A549 (cell line): ENCODE measurements at regions not wholly inside any gene's neighbourhood (a gene's known extent, or its start where the extent isn't known, plus 50 kb on each side); places are given as distances from the start of the nearest gene placed in this dataset.

Experiments used
- CHD2 ChIP-seq: fragments of 150-350 bp; IDR thresholded peaks from 2 replicates; pipeline ENCODE4 v1.6.1; 2014; ENCODE audit warnings: low read length; ENCODE audit not compliant: partially characterized antibody
- JUN ChIP-seq, 2 experiments: fragments of >200 bp; sonication (Bioruptor Twin); formaldehyde crosslinking; IDR thresholded peaks; 2 replicates in 1 of 2; 3 replicates in 1 of 2; pipeline ENCODE4 v1.6.1; 2016 to 2017
- SMC3 ChIP-seq: fragments of >200 bp; sonication (Bioruptor Twin); formaldehyde crosslinking; IDR thresholded peaks from 3 replicates; pipeline ENCODE4 v1.6.1; 2018; ENCODE audit warnings: inconsistent platforms
- TP53 ChIP-seq: fragments of 250-450 bp; sonication (Bioruptor Pico); IDR thresholded peaks from 2 replicates; pipeline ENCODE4 v1.5.0; 2021; ENCODE audit warnings: mild to moderate bottlenecking, moderate library complexity
- TF ChIP-seq, protein P1 (sequence below): fragments of >200 bp; sonication (Bioruptor Twin); formaldehyde crosslinking; IDR thresholded peaks from 3 replicates; pipeline ENCODE4 v1.5.1; 2016

DNA sequence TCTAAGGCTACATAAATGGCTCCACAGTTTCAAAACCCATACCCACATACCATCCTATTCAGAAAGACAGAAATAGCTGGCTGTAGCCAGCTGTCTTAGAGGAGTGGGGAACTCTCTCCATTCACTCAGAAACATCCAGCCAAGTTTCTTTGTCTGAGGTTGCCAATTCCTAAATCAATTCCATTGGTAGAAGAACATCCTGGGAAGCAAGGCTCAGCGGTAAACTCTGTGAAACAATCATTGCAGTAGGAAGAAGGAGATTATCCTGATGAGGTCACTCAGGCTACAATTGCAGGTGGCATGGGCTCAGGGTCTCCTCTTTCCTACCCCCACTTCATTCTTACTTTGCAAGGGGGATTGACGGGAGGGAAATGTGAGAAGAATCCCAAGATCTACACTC lies 154.0 kb downstream of the ETV1 start:
- TF ChIP-seq TP53 (CRISPR knock-in tag) = no peak
- no peak for TF ChIP-seq CHD2
- TF ChIP-seq, protein P1, sequence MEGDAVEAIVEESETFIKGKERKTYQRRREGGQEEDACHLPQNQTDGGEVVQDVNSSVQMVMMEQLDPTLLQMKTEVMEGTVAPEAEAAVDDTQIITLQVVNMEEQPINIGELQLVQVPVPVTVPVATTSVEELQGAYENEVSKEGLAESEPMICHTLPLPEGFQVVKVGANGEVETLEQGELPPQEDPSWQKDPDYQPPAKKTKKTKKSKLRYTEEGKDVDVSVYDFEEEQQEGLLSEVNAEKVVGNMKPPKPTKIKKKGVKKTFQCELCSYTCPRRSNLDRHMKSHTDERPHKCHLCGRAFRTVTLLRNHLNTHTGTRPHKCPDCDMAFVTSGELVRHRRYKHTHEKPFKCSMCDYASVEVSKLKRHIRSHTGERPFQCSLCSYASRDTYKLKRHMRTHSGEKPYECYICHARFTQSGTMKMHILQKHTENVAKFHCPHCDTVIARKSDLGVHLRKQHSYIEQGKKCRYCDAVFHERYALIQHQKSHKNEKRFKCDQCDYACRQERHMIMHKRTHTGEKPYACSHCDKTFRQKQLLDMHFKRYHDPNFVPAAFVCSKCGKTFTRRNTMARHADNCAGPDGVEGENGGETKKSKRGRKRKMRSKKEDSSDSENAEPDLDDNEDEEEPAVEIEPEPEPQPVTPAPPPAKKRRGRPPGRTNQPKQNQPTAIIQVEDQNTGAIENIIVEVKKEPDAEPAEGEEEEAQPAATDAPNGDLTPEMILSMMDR = no peak
- no peak for TF ChIP-seq JUN (IDR thresholded peaks at IDR 0.05)
- no peak for TF ChIP-seq SMC3
